ENCODE measurements at regions not wholly inside any gene's neighbourhood (a gene's known extent, or its start where the extent isn't known, plus 50 kb on each side); places are given as distances from the start of the nearest gene placed in this dataset.

DNA sequence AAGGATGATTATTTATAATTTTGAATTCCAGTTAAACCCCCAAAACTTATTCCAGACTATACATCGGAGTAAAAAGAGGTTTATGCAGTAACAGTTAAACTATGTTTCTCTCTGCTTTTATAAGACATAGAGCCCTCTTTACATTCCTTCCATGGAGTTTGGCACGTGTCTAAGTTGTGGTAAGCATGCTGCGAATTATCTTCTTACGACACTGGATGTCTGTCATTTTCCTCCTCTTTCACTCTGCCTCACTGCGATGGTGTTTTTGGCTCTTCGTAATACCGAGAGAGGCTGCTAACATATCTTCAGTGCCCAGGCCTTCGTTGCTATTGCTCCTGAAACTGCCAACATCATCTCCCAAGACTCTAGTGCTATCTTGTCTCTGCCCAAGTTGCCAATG is 83.9 kb upstream of the TGFBR2 start:
- no peak for TF ChIP-seq BHLHE40 (IDR thresholded peaks at IDR 0.05; ENCODE audit: borderline replicate concordance)
- no peak for TF ChIP-seq HDGF (IDR thresholded peaks at IDR 0.05; ENCODE audit: borderline replicate concordance)
- no peak for TF ChIP-seq TARDBP (IDR thresholded peaks at IDR 0.05)
- TF ChIP-seq FOXM1 (IDR thresholded peaks at IDR 0.05; ENCODE audit: borderline replicate concordance), result no peak

All from HEK293T (cell line).